Stimulated activated memory B cell treated with anti-CD40 and anti-IgM and Interleukin-4, amounts not matched to agents 10 μg/mL and 1 μg/mL and 100 μg/mL, for 72 hours (primary cell): ENCODE measurements at regions not wholly inside any gene's neighbourhood (a gene's known extent, or its start where the extent isn't known, plus 50 kb on each side); places are given as distances from the start of the nearest gene placed in this dataset.

Experiments used
- ATAC-seq: fragments of 150-1000 bp; cut with Tn5 transposase; 2 replicates; pipeline ENCODE4 v1.10.0; 2021
- H3K27ac Mint-ChIP-seq: one replicate; pipeline ENCODE4 v1.8.0; 2022; ENCODE audit warnings: mild to moderate bottlenecking, mixed read lengths
- H3K27me3 Mint-ChIP-seq: one replicate; pipeline ENCODE4 v1.8.0; 2022; ENCODE audit warnings: mixed read lengths
- H3K36me3 Mint-ChIP-seq: one replicate; pipeline ENCODE4 v1.8.0; 2022; ENCODE audit warnings: mixed read lengths
- H3K4me1 Mint-ChIP-seq: one replicate; pipeline ENCODE4 v1.8.0; 2022; ENCODE audit warnings: mixed read lengths
- H3K4me3 Mint-ChIP-seq: one replicate; pipeline ENCODE4 v1.8.0; 2022; ENCODE audit warnings: mild to moderate bottlenecking, moderate library complexity, mixed read lengths
- H3K9me3 Mint-ChIP-seq: one replicate; pipeline ENCODE4 v1.8.0; 2022; ENCODE audit warnings: mixed read lengths

- no peaks in the 10 kb centered on the region for H3K36me3 Mint-ChIP-seq
- no peak overlapping the region for H3K27ac Mint-ChIP-seq
- peaks cover 5% of the 10 kb centered on the region for H3K9me3 Mint-ChIP-seq
- no peak for ATAC-seq
- no peaks in the 10 kb centered on the region for H3K4me1 Mint-ChIP-seq
- no peaks in the 10 kb centered on the region for H3K27me3 Mint-ChIP-seq
- H3K4me3 Mint-ChIP-seq: no peak overlapping the region
Measured at GRCh38 chrX:5236096-5236495, 992.6 kb downstream of the NLGN4X start.

GRCh38 chrX:5233830-5234229 is 994.8 kb downstream of the NLGN4X start:
- Mint-ChIP-seq H3K4me3 (no peak overlapping the region), H3K4me1 (no peaks in the 10 kb centered on the region), H3K9me3 (peaks cover 5% of the 10 kb centered on the region), H3K36me3 (no peaks in the 10 kb centered on the region), H3K27me3 (no peaks in the 10 kb centered on the region), H3K27ac (no peak overlapping the region)
- no peak for ATAC-seq

GRCh38 chrX:5220421-5220820 is 1008.2 kb downstream of the NLGN4X start:
- Mint-ChIP-seq H3K36me3 (no peaks in the 10 kb centered on the region), H3K27me3 (peaks cover 9% of the 10 kb centered on the region), H3K4me1 (no peaks in the 10 kb centered on the region), H3K27ac (no peak overlapping the region), H3K9me3 (peaks cover 11% of the 10 kb centered on the region), H3K4me3 (no peak overlapping the region)
- ATAC-seq: no peak

GRCh38 chrX:5194806-5195205 is 1033.9 kb downstream of the NLGN4X start:
- Mint-ChIP-seq H3K27ac (no peak overlapping the region), H3K9me3 (peaks cover 3% of the 10 kb centered on the region), H3K4me3 (no peak overlapping the region), H3K27me3 (no peaks in the 10 kb centered on the region), H3K36me3 (no peaks in the 10 kb centered on the region), H3K4me1 (no peaks in the 10 kb centered on the region)
- ATAC-seq: no peak

GRCh38 chrX:5180135-5180741 is 1048.4 kb downstream of the NLGN4X start:
- ATAC-seq: no peak
- no peak overlapping the region for H3K27ac Mint-ChIP-seq
- H3K4me3 Mint-ChIP-seq: no peak overlapping the region
- no peaks in the 10 kb centered on the region for H3K27me3 Mint-ChIP-seq
- no peaks in the 10 kb centered on the region for H3K36me3 Mint-ChIP-seq
- H3K4me1 Mint-ChIP-seq: no peaks in the 10 kb centered on the region
- peaks cover 4% of the 10 kb centered on the region for H3K9me3 Mint-ChIP-seq

GRCh38 chrX:5176766-5177165 is 1051.9 kb downstream of the NLGN4X start:
- Mint-ChIP-seq H3K4me3 (no peak overlapping the region), H3K27ac (no peak overlapping the region), H3K27me3 (no peaks in the 10 kb centered on the region), H3K36me3 (no peaks in the 10 kb centered on the region), H3K9me3 (peaks cover 4% of the 10 kb centered on the region), H3K4me1 (no peaks in the 10 kb centered on the region)
- no peak for ATAC-seq

GRCh38 chrX:5163663-5164062 is 1065.0 kb downstream of the NLGN4X start:
- no peak for ATAC-seq

GRCh38 chrX:5155301-5155700 is 1073.4 kb downstream of the NLGN4X start:
- Mint-ChIP-seq H3K4me1 (no peaks in the 10 kb centered on the region), H3K4me3 (no peak overlapping the region), H3K27me3 (no peaks in the 10 kb centered on the region), H3K27ac (no peak overlapping the region), H3K9me3 (no peaks in the 10 kb centered on the region), H3K36me3 (no peaks in the 10 kb centered on the region)
- ATAC-seq: no peak

More at GRCh38 chrX:5163663-5164062, 1065.0 kb downstream of the NLGN4X start:
- Mint-ChIP-seq H3K4me3 (no peak overlapping the region), H3K4me1 (no peaks in the 10 kb centered on the region), H3K27me3 (no peaks in the 10 kb centered on the region), H3K36me3 (no peaks in the 10 kb centered on the region), H3K9me3 (no peaks in the 10 kb centered on the region), H3K27ac (no peak overlapping the region)

GRCh38 chrX:5145957-5146356 is 1082.7 kb downstream of the NLGN4X start:
- Mint-ChIP-seq H3K4me1 (no peaks in the 10 kb centered on the region), H3K27me3 (no peaks in the 10 kb centered on the region), H3K36me3 (no peaks in the 10 kb centered on the region), H3K4me3 (no peak overlapping the region), H3K27ac (no peak overlapping the region), H3K9me3 (no peaks in the 10 kb centered on the region)
- ATAC-seq: no peak

GRCh38 chrX:5142644-5143043 is 1086.0 kb downstream of the NLGN4X start:
- Mint-ChIP-seq H3K27ac (no peak overlapping the region), H3K4me3 (no peak overlapping the region), H3K4me1 (no peaks in the 10 kb centered on the region), H3K9me3 (no peaks in the 10 kb centered on the region), H3K27me3 (no peaks in the 10 kb centered on the region), H3K36me3 (no peaks in the 10 kb centered on the region)
- ATAC-seq: no peak

GRCh38 chrX:5122181-5122678 is 1106.4 kb downstream of the NLGN4X start:
- Mint-ChIP-seq H3K36me3 (no peaks in the 10 kb centered on the region), H3K4me3 (no peak overlapping the region), H3K9me3 (no peaks in the 10 kb centered on the region), H3K27ac (no peak overlapping the region), H3K27me3 (no peaks in the 10 kb centered on the region), H3K4me1 (no peaks in the 10 kb centered on the region)
- ATAC-seq: no peak

GRCh38 chrX:5117816-5118215 is 1110.9 kb downstream of the NLGN4X start:
- Mint-ChIP-seq H3K27me3 (no peaks in the 10 kb centered on the region), H3K9me3 (no peaks in the 10 kb centered on the region), H3K36me3 (no peaks in the 10 kb centered on the region), H3K4me3 (no peak overlapping the region), H3K27ac (no peak overlapping the region), H3K4me1 (no peaks in the 10 kb centered on the region)
- no peak for ATAC-seq

GRCh38 chrX:5113128-5113527 is 1115.5 kb downstream of the NLGN4X start:
- no peak overlapping the region for H3K27ac Mint-ChIP-seq
- H3K4me1 Mint-ChIP-seq: no peaks in the 10 kb centered on the region
- ATAC-seq: no peak
- no peaks in the 10 kb centered on the region for H3K36me3 Mint-ChIP-seq
- no peaks in the 10 kb centered on the region for H3K27me3 Mint-ChIP-seq
- no peaks in the 10 kb centered on the region for H3K9me3 Mint-ChIP-seq
- H3K4me3 Mint-ChIP-seq: no peak overlapping the region

- Mint-ChIP-seq H3K9me3 (no peaks in the 10 kb centered on the region), H3K36me3 (no peaks in the 10 kb centered on the region), H3K27me3 (no peaks in the 10 kb centered on the region), H3K27ac (no peak overlapping the region), H3K4me1 (no peaks in the 10 kb centered on the region), H3K4me3 (no peak overlapping the region)
- no peak for ATAC-seq
Measured at GRCh38 chrX:5100004-5100403, 1128.7 kb downstream of the NLGN4X start.

GRCh38 chrX:5086388-5086787 is 1142.3 kb downstream of the NLGN4X start:
- H3K4me3 Mint-ChIP-seq: no peak overlapping the region
- no peaks in the 10 kb centered on the region for H3K36me3 Mint-ChIP-seq

GRCh38 chrX:5084279-5084678 is 1144.4 kb downstream of the NLGN4X start:
- no peak overlapping the region for H3K4me3 Mint-ChIP-seq
- no peaks in the 10 kb centered on the region for H3K36me3 Mint-ChIP-seq
- no peaks in the 10 kb centered on the region for H3K27me3 Mint-ChIP-seq
- ATAC-seq: no peak
- H3K4me1 Mint-ChIP-seq: no peaks in the 10 kb centered on the region
- no peak overlapping the region for H3K27ac Mint-ChIP-seq
- peaks cover 3% of the 10 kb centered on the region for H3K9me3 Mint-ChIP-seq

More at GRCh38 chrX:5086388-5086787, 1142.3 kb downstream of the NLGN4X start:
- Mint-ChIP-seq H3K27me3 (no peaks in the 10 kb centered on the region), H3K27ac (no peak overlapping the region), H3K4me1 (no peaks in the 10 kb centered on the region), H3K9me3 (no peaks in the 10 kb centered on the region)
- no peak for ATAC-seq
